ENCODE measurements at regions not wholly inside any gene's neighbourhood (a gene's known extent, or its start where the extent isn't known, plus 50 kb on each side); places are given as distances from the start of the nearest gene placed in this dataset.

- no peak for TF ChIP-seq CTCF (IDR thresholded peaks at IDR 0.05; ENCODE audit: poor library complexity, severe bottlenecking)
- H3K27me3 ChIP-seq (ENCODE audit: insufficient read depth, poor library complexity, severe bottlenecking): peaks cover 12% of the 10 kb centered on the region
- ATAC-seq (ENCODE audit: low read depth) (no peak), DNase-seq (ENCODE audit: low spot score) (no peak)
- H3K27ac ChIP-seq (ENCODE audit: poor library complexity, severe bottlenecking): no peak overlapping the region
- H3K9me3 ChIP-seq (ENCODE audit: severe bottlenecking): no peaks in the 10 kb centered on the region
- H3K4me3 ChIP-seq (ENCODE audit: severe bottlenecking): no peak overlapping the region
- H3K36me3 ChIP-seq (ENCODE audit: low read depth): no peaks in the 10 kb centered on the region
- no peaks in the 10 kb centered on the region for H3K4me1 ChIP-seq (ENCODE audit: insufficient read depth, poor library complexity, severe bottlenecking)
Measured at GRCh38 chr15:97683831-97684230, 276.7 kb upstream of the ARRDC4 start.

- H3K27me3 ChIP-seq (ENCODE audit: insufficient read depth, poor library complexity, severe bottlenecking): peaks cover 12% of the 10 kb centered on the region
- H3K4me1 ChIP-seq (ENCODE audit: insufficient read depth, poor library complexity, severe bottlenecking): no peaks in the 10 kb centered on the region
- TF ChIP-seq CTCF (IDR thresholded peaks at IDR 0.05; ENCODE audit: poor library complexity, severe bottlenecking): no peak
- no peak for DNase-seq (ENCODE audit: low spot score)
- H3K4me3 ChIP-seq (ENCODE audit: severe bottlenecking): no peak overlapping the region
- no peak overlapping the region for H3K27ac ChIP-seq (ENCODE audit: poor library complexity, severe bottlenecking)
- no peak for ATAC-seq (ENCODE audit: low read depth)
- H3K9me3 ChIP-seq (ENCODE audit: severe bottlenecking): no peaks in the 10 kb centered on the region
- no peaks in the 10 kb centered on the region for H3K36me3 ChIP-seq (ENCODE audit: low read depth)
Measured at GRCh38 chr15:97684249-97684648, 276.3 kb upstream of the ARRDC4 start.

GRCh38 chr15:97686324-97686723 is 274.2 kb upstream of the ARRDC4 start:
- no peak overlapping the region for H3K4me3 ChIP-seq (ENCODE audit: severe bottlenecking)
- DNase-seq (ENCODE audit: low spot score) (no peak), ATAC-seq (ENCODE audit: low read depth) (no peak)
- no peaks in the 10 kb centered on the region for H3K9me3 ChIP-seq (ENCODE audit: severe bottlenecking)
- no peak for TF ChIP-seq CTCF (IDR thresholded peaks at IDR 0.05; ENCODE audit: poor library complexity, severe bottlenecking)
- peaks cover 12% of the 10 kb centered on the region for H3K27me3 ChIP-seq (ENCODE audit: insufficient read depth, poor library complexity, severe bottlenecking)
- H3K36me3 ChIP-seq (ENCODE audit: low read depth): no peaks in the 10 kb centered on the region
- peaks cover 2% of the 10 kb centered on the region for H3K4me1 ChIP-seq (ENCODE audit: insufficient read depth, poor library complexity, severe bottlenecking)
- H3K27ac ChIP-seq (ENCODE audit: poor library complexity, severe bottlenecking): no peak overlapping the region

- peaks cover 12% of the 10 kb centered on the region for H3K27me3 ChIP-seq (ENCODE audit: insufficient read depth, poor library complexity, severe bottlenecking)
- DNase-seq (ENCODE audit: low spot score): no peak
- no peaks in the 10 kb centered on the region for H3K36me3 ChIP-seq (ENCODE audit: low read depth)
- peaks cover 11% of the 10 kb centered on the region for H3K4me1 ChIP-seq (ENCODE audit: insufficient read depth, poor library complexity, severe bottlenecking)
- no peak for TF ChIP-seq CTCF (IDR thresholded peaks at IDR 0.05; ENCODE audit: poor library complexity, severe bottlenecking)
- no peak overlapping the region for H3K27ac ChIP-seq (ENCODE audit: poor library complexity, severe bottlenecking)
- H3K4me3 ChIP-seq (ENCODE audit: severe bottlenecking): no peak overlapping the region
- ATAC-seq (ENCODE audit: low read depth): no peak
- H3K9me3 ChIP-seq (ENCODE audit: severe bottlenecking): no peaks in the 10 kb centered on the region
Measured at GRCh38 chr15:97687654-97688053, 272.8 kb upstream of the ARRDC4 start.

GRCh38 chr15:97688177-97688576 is 272.3 kb upstream of the ARRDC4 start:
- H3K4me1 ChIP-seq (ENCODE audit: insufficient read depth, poor library complexity, severe bottlenecking): peaks cover 11% of the 10 kb centered on the region
- no peaks in the 10 kb centered on the region for H3K9me3 ChIP-seq (ENCODE audit: severe bottlenecking)
- no peaks in the 10 kb centered on the region for H3K36me3 ChIP-seq (ENCODE audit: low read depth)
- no peak overlapping the region for H3K27ac ChIP-seq (ENCODE audit: poor library complexity, severe bottlenecking)
- no peak for TF ChIP-seq CTCF (IDR thresholded peaks at IDR 0.05; ENCODE audit: poor library complexity, severe bottlenecking)
- DNase-seq (ENCODE audit: low spot score) (no peak), ATAC-seq (ENCODE audit: low read depth) (no peak)
- H3K27me3 ChIP-seq (ENCODE audit: insufficient read depth, poor library complexity, severe bottlenecking): peaks cover 12% of the 10 kb centered on the region
- H3K4me3 ChIP-seq (ENCODE audit: severe bottlenecking): no peak overlapping the region
